ENCODE measurements at regions not wholly inside any gene's neighbourhood (a gene's known extent, or its start where the extent isn't known, plus 50 kb on each side); places are given as distances from the start of the nearest gene placed in this dataset.

- TF ChIP-seq EZH2phosphoT487 (IDR thresholded peaks at IDR 0.05; ENCODE audit: borderline replicate concordance, low read length), result no peak
- no peak for TF ChIP-seq CTCF (IDR thresholded peaks at IDR 0.05; ENCODE audit: low read depth, low read length, poor library complexity, severe bottlenecking)
Measured at GRCh38 chr15:70461992-70462391, 301.4 kb downstream of the UACA start.
